Lower leg skin (tissue), 3 donors: ENCODE measurements at regions not wholly inside any gene's neighbourhood (a gene's known extent, or its start where the extent isn't known, plus 50 kb on each side); places are given as distances from the start of the nearest gene placed in this dataset.

ENCODE experiments used
- CTCF ChIP-seq, 3 donors: fragments of 450-650 bp; IDR thresholded peaks; one replicate each; pipeline ENCODE4 v1.5.1; 2016; ENCODE audit warnings: antibody characterized with exemption in 3 of 3, mild to moderate bottlenecking in 3 of 3, moderate library complexity in 2 of 3
- POLR2A ChIP-seq, 2 donors: fragments of 450-650 bp; IDR thresholded peaks; one replicate each; pipeline ENCODE4 v1.6.1; 2016 to 2017; ENCODE audit warnings: antibody characterized with exemption in 2 of 2, mild to moderate bottlenecking in 1 of 2, moderate library complexity in 1 of 2

DNA sequence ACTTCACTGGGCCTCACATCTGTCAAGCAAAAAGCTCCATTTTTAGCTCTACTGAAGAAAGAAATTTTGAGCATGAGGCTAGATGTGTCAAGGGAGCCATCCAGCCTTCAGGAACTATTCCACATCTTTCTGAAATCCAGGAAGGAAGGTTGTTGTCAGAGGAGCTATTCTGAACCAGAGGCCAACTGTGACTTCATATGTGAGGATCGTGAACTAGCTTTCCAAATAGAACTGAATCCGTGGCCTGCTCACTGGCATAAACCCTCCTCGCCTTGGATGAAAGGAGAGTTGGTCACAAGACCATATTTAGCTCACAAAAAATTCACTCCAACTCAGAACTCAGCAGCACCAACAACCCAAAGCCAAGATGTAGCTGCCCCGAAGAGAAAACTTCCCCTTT, 195.8 kb downstream of the FOXO1 start:
- TF ChIP-seq CTCF (IDR thresholded peaks at IDR 0.05), result no peak
- TF ChIP-seq POLR2A (IDR thresholded peaks at IDR 0.05), result no peak
